ENCODE measurements at regions not wholly inside any gene's neighbourhood (a gene's known extent, or its start where the extent isn't known, plus 50 kb on each side); places are given as distances from the start of the nearest gene placed in this dataset.

GRCh38 chr2:18336975-18337374, 223.5 kb downstream of the RDH14 start:
- TF ChIP-seq, protein P1, sequence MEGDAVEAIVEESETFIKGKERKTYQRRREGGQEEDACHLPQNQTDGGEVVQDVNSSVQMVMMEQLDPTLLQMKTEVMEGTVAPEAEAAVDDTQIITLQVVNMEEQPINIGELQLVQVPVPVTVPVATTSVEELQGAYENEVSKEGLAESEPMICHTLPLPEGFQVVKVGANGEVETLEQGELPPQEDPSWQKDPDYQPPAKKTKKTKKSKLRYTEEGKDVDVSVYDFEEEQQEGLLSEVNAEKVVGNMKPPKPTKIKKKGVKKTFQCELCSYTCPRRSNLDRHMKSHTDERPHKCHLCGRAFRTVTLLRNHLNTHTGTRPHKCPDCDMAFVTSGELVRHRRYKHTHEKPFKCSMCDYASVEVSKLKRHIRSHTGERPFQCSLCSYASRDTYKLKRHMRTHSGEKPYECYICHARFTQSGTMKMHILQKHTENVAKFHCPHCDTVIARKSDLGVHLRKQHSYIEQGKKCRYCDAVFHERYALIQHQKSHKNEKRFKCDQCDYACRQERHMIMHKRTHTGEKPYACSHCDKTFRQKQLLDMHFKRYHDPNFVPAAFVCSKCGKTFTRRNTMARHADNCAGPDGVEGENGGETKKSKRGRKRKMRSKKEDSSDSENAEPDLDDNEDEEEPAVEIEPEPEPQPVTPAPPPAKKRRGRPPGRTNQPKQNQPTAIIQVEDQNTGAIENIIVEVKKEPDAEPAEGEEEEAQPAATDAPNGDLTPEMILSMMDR (IDR thresholded peaks at IDR 0.05): no peak
- no peak for TF ChIP-seq POLR2A (IDR thresholded peaks at IDR 0.05)
